ENCODE measurements at regions not wholly inside any gene's neighbourhood (a gene's known extent, or its start where the extent isn't known, plus 50 kb on each side); places are given as distances from the start of the nearest gene placed in this dataset.

DNA sequence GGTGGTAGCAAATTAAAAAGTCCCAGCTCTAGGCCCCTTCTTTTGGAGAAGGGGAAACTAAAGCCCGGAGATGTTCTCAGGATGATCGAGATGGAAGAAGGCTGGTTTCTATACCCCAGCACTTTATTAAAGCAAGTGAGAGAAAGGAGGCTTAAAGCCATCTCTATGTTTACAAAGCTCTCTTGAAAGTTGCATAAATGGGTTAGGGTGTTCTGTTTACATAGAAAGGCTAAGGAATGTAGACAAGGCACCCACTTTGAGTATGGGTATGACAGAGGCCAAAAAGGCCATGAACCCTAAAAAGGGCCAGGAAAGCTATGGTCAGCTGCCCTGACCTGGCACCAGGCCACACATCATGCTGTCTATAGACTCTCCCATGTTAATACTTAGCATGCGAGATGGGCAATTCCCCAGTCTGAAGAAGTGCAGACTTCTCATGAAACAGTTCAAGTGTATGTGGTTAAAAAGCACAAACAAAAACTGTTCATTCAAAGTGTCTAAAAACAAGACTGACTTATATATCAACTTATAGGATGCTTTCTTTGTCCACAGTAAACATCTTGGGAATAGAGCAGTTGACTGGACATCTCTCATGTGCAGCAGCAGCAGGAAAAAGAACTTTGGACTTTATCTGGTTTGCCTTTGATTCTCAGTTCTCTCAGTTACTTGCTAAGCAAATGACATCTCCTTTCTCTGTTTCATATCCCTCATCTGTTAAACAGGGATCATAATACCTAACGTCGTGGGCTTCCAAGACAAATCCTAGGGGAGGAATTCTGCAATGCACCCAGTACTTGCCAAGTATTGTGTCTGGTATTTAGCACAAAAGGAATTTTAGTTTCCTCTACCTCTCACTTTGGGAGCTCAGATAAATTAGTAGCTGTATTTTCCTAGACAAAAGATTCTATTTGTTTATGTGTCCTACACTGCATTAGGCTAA, 521.6 kb downstream of the PLPP3 start:
- TF ChIP-seq, protein P1, sequence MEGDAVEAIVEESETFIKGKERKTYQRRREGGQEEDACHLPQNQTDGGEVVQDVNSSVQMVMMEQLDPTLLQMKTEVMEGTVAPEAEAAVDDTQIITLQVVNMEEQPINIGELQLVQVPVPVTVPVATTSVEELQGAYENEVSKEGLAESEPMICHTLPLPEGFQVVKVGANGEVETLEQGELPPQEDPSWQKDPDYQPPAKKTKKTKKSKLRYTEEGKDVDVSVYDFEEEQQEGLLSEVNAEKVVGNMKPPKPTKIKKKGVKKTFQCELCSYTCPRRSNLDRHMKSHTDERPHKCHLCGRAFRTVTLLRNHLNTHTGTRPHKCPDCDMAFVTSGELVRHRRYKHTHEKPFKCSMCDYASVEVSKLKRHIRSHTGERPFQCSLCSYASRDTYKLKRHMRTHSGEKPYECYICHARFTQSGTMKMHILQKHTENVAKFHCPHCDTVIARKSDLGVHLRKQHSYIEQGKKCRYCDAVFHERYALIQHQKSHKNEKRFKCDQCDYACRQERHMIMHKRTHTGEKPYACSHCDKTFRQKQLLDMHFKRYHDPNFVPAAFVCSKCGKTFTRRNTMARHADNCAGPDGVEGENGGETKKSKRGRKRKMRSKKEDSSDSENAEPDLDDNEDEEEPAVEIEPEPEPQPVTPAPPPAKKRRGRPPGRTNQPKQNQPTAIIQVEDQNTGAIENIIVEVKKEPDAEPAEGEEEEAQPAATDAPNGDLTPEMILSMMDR (conservative IDR thresholded peaks at IDR 0.05; ENCODE audit: low read length) = no peak
- no peak for TF ChIP-seq EZH2phosphoT487 (IDR thresholded peaks at IDR 0.05; ENCODE audit: borderline replicate concordance)
- no peaks in the 10 kb centered on the region for H4K20me1 ChIP-seq (ENCODE audit: insufficient read depth, low read length, poor library complexity, severe bottlenecking)

DNA sequence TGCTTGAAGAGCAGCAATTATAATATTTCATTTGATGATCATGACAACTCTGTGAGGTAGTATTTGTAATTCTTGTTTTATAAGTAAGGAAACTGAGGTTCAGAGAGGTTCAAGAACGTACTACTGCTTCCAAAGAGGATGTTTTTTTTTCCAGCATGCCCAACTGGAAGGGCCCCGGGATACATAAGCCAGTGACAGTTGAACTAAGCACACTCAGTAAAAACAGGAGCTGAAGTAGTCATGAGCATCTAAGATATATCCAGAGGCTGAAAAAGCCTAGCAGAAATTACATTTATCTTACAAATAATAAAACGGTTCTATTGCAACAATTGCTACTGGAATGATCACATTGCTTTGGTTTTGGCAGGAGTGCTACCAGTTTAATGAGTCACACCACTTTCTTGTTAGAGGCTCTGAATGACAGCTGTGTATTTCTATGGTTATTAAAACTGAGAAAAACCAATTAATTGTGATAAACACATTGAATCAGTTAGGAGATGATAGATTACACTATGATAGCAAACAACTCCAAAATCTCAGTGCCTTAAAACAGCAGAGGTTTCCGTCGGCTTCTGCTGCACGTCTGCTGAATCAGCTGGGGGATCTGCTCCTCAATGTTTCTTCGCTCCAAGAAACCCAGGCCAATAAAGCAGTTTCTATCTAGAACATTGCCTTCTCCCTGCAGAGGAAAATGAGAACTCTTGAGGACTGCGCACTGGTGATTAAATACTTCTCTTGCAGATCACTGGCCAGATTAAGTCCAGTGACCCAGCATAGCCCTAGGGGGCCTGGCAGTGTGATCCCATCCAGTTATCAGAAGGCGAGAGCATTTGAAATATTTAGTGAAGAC, 522.7 kb downstream of the PLPP3 start:
- Histone ChIP-seq H3K36me3 (ENCODE audit: insufficient read depth, low read length) (no peaks in the 10 kb centered on the region), H3K79me2 (ENCODE audit: insufficient read depth, low read length) (no peaks in the 10 kb centered on the region), H3K4me2 (ENCODE audit: low read depth, low read length, poor library complexity, severe bottlenecking) (no peak overlapping the region), H3K9me2 (replicated peaks; ENCODE audit: low read depth, low read length) (no peaks in the 10 kb centered on the region), H3K4me3 (ENCODE audit: low read length, poor library complexity, severe bottlenecking) (no peak overlapping the region), H4K20me1 (ENCODE audit: insufficient read depth, low read length, poor library complexity, severe bottlenecking) (no peaks in the 10 kb centered on the region), H3F3A (ENCODE audit: low read depth) (no peaks in the 10 kb centered on the region), H3K4me1 (ENCODE audit: insufficient read depth, low read length, poor library complexity, severe bottlenecking) (no peaks in the 10 kb centered on the region), H3K9ac (ENCODE audit: low read depth, low read length, poor library complexity, severe bottlenecking) (no peak overlapping the region), H3K27me3 (ENCODE audit: insufficient read depth, low read length, poor library complexity, severe bottlenecking) (no peaks in the 10 kb centered on the region), H3K9me3 (ENCODE audit: insufficient read depth, low read depth, low read length) (no peaks in the 10 kb centered on the region), H2AFZ (ENCODE audit: low read length) (no peak overlapping the region)
- TF ChIP-seq EZH2phosphoT487 (IDR thresholded peaks at IDR 0.05; ENCODE audit: borderline replicate concordance) = no peak
- TF ChIP-seq, protein P1 (conservative IDR thresholded peaks at IDR 0.05; ENCODE audit: low read length) = no peak

More for the DNA sequence above, 521.6 kb downstream of the PLPP3 start:
- Histone ChIP-seq H3F3A (ENCODE audit: low read depth) (no peaks in the 10 kb centered on the region), H3K4me1 (ENCODE audit: insufficient read depth, low read length, poor library complexity, severe bottlenecking) (no peaks in the 10 kb centered on the region), H3K9ac (ENCODE audit: low read depth, low read length, poor library complexity, severe bottlenecking) (no peak overlapping the region), H3K79me2 (ENCODE audit: insufficient read depth, low read length) (no peaks in the 10 kb centered on the region), H3K36me3 (ENCODE audit: insufficient read depth, low read length) (no peaks in the 10 kb centered on the region), H2AFZ (ENCODE audit: low read length) (no peak overlapping the region), H3K27me3 (ENCODE audit: insufficient read depth, low read length, poor library complexity, severe bottlenecking) (no peaks in the 10 kb centered on the region), H3K4me3 (ENCODE audit: low read length, poor library complexity, severe bottlenecking) (no peak overlapping the region), H3K9me2 (replicated peaks; ENCODE audit: low read depth, low read length) (no peaks in the 10 kb centered on the region), H3K9me3 (ENCODE audit: insufficient read depth, low read depth, low read length) (no peaks in the 10 kb centered on the region), H3K4me2 (ENCODE audit: low read depth, low read length, poor library complexity, severe bottlenecking) (no peak overlapping the region)

DNA sequence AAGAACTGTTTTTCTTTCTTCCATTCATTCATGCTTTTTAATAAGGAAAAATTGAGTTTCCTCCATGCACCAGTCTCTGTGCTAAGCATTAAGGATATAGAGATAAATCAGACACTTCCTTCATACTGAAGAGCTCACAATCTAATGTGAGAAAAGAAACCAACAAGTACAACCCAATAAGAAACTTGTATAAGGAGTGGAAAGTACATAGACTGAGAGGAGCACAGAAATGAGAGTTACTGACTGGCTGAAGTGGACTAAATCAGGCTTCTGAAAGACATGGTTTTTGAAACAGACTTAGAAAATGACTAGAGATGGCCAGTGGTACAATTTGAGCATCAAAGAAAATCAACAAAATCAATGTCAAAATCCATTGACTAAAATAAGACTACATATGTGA, 524.4 kb downstream of the PLPP3 start:
- H3F3A ChIP-seq (ENCODE audit: low read depth) = no peaks in the 10 kb centered on the region
- no peak overlapping the region for H3K9ac ChIP-seq (ENCODE audit: low read depth, low read length, poor library complexity, severe bottlenecking)
- H3K79me2 ChIP-seq (ENCODE audit: insufficient read depth, low read length) = no peaks in the 10 kb centered on the region
- no peak overlapping the region for H3K4me3 ChIP-seq (ENCODE audit: low read length, poor library complexity, severe bottlenecking)
- no peaks in the 10 kb centered on the region for H3K36me3 ChIP-seq (ENCODE audit: insufficient read depth, low read length)
- no peak overlapping the region for H3K4me2 ChIP-seq (ENCODE audit: low read depth, low read length, poor library complexity, severe bottlenecking)
- H3K9me2 ChIP-seq (replicated peaks; ENCODE audit: low read depth, low read length) = no peaks in the 10 kb centered on the region
- no peaks in the 10 kb centered on the region for H3K27me3 ChIP-seq (ENCODE audit: insufficient read depth, low read length, poor library complexity, severe bottlenecking)
- no peaks in the 10 kb centered on the region for H4K20me1 ChIP-seq (ENCODE audit: insufficient read depth, low read length, poor library complexity, severe bottlenecking)
- H3K9me3 ChIP-seq (ENCODE audit: insufficient read depth, low read depth, low read length) = no peaks in the 10 kb centered on the region
- no peak for TF ChIP-seq EZH2phosphoT487 (IDR thresholded peaks at IDR 0.05; ENCODE audit: borderline replicate concordance)
- TF ChIP-seq, protein P1 (conservative IDR thresholded peaks at IDR 0.05; ENCODE audit: low read length) = no peak
- no peaks in the 10 kb centered on the region for H3K4me1 ChIP-seq (ENCODE audit: insufficient read depth, low read length, poor library complexity, severe bottlenecking)
- H2AFZ ChIP-seq (ENCODE audit: low read length) = no peak overlapping the region

All from Loucy (cell line).